ENCODE measurements at regions not wholly inside any gene's neighbourhood (a gene's known extent, or its start where the extent isn't known, plus 50 kb on each side); places are given as distances from the start of the nearest gene placed in this dataset.

GRCh38 chr22:46043816-46044620 is 67.1 kb upstream of the WNT7B start:
- intact Hi-C loops (cut with DNase I) = no loop called here
- ATAC-seq (peak; percentile 41), DNase-seq (peak; percentile 74)
- Histone ChIP-seq H3K27ac (peak overlapping the region; percentile 92), H3K9me3 (no peaks in the 10 kb centered on the region), H3K27me3 (no peaks in the 10 kb centered on the region), H3K36me3 (no peaks in the 10 kb centered on the region), H3K4me1 (peaks cover 57% of the 10 kb centered on the region), H3K4me3 (peak overlapping the region; percentile 73)
- TF ChIP-seq CTCF (IDR thresholded peaks at IDR 0.05) = no peak

DNA sequence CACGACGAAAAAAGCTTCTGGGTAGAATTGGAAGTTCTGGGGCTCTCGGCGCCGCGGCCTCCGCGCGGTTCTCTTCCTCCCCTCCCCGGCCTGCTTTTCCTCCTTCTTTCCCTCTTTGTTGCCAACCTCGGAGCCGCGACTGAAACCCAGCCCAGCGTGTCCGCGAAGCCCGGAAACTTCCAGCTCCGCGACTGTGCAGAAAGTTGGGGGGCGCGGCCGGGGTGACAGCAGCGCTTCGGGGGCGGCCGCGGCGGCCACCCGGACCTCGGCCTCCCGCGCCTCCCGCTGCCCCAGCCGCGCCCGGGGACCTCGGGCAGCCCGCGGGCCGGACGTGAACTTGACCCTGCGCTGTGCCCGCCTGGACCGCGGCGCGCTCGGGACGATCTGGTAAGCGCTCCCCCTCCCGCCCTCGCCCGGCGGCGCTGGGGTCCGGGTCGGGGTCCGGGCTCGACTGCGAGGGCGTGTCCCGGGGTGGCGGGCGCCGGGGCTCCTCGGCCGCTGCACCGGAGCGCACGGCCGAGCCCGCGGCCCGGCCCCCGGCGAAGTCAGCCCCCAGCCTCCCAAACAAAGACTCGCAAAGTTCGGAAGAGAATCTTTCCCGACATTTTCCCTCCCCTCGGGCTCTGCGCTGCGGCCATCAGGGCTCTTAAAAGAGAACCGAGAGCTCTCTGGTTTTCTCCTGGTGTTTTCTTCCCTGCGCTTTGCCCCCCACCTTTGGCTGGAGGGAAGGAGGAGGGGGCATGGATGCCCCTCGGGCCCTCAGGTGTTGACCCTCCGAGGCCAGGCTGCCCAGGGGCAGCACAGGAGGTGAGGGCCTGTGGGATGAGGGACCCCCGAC is 67.9 kb upstream of the WNT7B start:
- H3K4me1 ChIP-seq = peaks cover 55% of the 10 kb centered on the region
- H3K36me3 ChIP-seq = no peaks in the 10 kb centered on the region
- peak overlapping the region; percentile 92 for H3K27ac ChIP-seq
- H3K9me3 ChIP-seq = no peaks in the 10 kb centered on the region
- DNase-seq = peak; percentile 81
- TF ChIP-seq CTCF (IDR thresholded peaks at IDR 0.05) = no peak
- ATAC-seq = peak; percentile 64
- intact Hi-C loops (cut with DNase I) = no loop called here
- peak overlapping the region; percentile 73 for H3K4me3 ChIP-seq
- H3K27me3 ChIP-seq = no peaks in the 10 kb centered on the region

- ATAC-seq = peak; percentile 37
- Histone ChIP-seq H3K27me3 (no peaks in the 10 kb centered on the region), H3K4me1 (peaks cover 58% of the 10 kb centered on the region), H3K4me3 (peak overlapping the region; percentile 73), H3K9me3 (no peaks in the 10 kb centered on the region), H3K36me3 (no peaks in the 10 kb centered on the region), H3K27ac (peak overlapping the region; percentile 92)
- peak; percentile 70 for DNase-seq
- TF ChIP-seq CTCF (IDR thresholded peaks at IDR 0.05) = no peak
- intact Hi-C loops (cut with DNase I) = no loop called here
Measured at GRCh38 chr22:46045459-46046298, 68.7 kb upstream of the WNT7B start.

DNA sequence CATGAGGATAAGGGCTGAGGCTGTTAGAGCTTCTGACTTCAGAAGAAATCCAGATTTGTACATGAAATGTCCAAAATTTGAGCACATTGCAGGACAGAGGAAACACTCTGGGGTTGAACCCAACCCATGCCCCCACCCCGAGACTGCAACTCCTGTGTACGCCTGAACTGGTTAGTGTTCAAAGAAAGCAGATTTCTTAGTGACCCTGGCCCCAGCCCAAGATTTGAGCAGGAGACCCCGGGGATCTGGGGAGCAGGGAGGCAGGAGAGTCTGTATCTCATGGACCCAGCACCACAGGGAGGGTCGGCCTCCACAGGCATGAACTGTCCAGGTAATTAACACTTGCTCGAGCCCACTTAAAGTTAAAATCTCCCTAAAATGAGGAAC is 69.3 kb upstream of the WNT7B start:
- no peak for TF ChIP-seq CTCF (IDR thresholded peaks at IDR 0.05)
- no peak for ATAC-seq
- Histone ChIP-seq H3K36me3 (no peaks in the 10 kb centered on the region), H3K4me1 (peaks cover 64% of the 10 kb centered on the region), H3K27ac (peak overlapping the region; percentile 92), H3K4me3 (peak overlapping the region; percentile 73), H3K9me3 (no peaks in the 10 kb centered on the region), H3K27me3 (no peaks in the 10 kb centered on the region)
- no peak for DNase-seq
- intact Hi-C loops (cut with DNase I) = no loop called here

DNA sequence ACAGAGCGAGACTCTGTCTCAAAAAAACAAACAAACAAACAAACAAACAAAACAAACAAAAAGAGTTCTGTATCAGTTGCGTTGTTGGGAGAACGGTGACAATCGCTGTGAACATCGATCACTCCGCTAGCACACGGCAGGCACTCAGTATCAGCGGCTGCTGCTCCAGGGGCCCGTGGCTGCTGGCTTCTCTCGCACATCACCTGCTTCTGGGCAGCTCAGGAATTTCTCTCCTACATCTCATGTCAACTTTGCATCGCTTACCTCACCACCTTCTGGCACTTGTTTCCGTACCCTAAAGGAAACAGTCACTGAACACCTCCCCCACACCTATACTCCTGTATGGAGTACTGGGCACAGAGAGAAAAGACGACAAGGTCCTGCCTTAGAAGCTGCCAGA is 70.3 kb upstream of the WNT7B start:
- peak overlapping the region; percentile 75 for H3K27ac ChIP-seq
- no peak for TF ChIP-seq CTCF (IDR thresholded peaks at IDR 0.05)
- H3K4me1 ChIP-seq = peaks cover 65% of the 10 kb centered on the region
- H3K27me3 ChIP-seq = no peaks in the 10 kb centered on the region
- ATAC-seq (no peak), DNase-seq (peak; percentile 48)
- H3K36me3 ChIP-seq = no peaks in the 10 kb centered on the region
- peak overlapping the region; percentile 5 for H3K4me3 ChIP-seq
- intact Hi-C loops (cut with DNase I) = no loop called here
- no peaks in the 10 kb centered on the region for H3K9me3 ChIP-seq

All from upper lobe of right lung (tissue), 1 donor.